Amniotic epithelial cell (primary cell): ENCODE measurements at regions not wholly inside any gene's neighbourhood (a gene's known extent, or its start where the extent isn't known, plus 50 kb on each side); places are given as distances from the start of the nearest gene placed in this dataset.

Experiments
- DNase-seq: peaks from one replicate; pipeline ENCODE4 v3.0.0-alpha.2; 2010; ENCODE audit warnings: low read depth

- DNase-seq = no peak
Observed at GRCh38 chr11:70501051-70501901, 102.9 kb downstream of the CTTN start.

- DNase-seq = no peak
Observed at GRCh38 chr11:70501933-70502540, 103.7 kb downstream of the CTTN start.

DNA sequence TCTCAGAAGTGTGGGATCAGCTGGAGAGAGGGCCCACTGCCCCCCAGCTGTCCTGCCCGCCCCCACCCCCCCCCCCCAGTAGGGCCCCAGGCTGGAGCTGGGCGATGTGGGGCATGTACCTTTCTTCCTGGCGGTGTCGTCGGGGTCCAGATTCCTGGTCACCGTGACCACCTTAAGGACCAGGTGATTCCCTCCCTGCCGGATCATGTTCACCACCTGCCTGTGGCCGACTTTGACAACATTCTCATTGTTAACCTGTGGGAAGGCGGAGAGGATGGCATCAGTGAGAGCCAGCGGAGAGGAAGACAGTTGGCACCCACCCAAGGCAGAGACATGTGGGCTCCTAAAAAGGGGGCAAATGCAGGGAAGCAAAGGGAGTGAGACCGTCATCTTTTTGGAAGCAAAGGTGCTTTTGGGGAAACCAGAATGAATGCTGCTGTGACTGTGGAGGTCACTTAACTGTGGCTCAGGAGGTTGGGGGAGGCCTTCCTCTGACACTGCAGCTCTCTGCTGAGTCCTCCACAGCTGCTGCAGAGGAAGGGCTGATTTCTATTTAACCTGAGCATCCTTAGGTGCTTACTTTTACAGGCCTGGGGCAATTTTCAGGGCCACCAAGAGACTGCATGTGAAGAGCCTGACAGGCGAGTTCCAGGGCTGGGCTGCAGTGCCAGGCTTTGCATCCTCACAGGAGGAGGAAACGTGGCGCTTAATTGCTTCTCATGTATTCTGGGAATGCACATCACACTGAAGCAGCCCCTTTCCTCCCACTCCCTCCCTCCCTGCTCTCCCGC is 104.5 kb downstream of the CTTN start:
- DNase-seq = no peak

- DNase-seq = no peak
Observed at GRCh38 chr11:70503468-70504221, 105.3 kb downstream of the CTTN start.

DNA sequence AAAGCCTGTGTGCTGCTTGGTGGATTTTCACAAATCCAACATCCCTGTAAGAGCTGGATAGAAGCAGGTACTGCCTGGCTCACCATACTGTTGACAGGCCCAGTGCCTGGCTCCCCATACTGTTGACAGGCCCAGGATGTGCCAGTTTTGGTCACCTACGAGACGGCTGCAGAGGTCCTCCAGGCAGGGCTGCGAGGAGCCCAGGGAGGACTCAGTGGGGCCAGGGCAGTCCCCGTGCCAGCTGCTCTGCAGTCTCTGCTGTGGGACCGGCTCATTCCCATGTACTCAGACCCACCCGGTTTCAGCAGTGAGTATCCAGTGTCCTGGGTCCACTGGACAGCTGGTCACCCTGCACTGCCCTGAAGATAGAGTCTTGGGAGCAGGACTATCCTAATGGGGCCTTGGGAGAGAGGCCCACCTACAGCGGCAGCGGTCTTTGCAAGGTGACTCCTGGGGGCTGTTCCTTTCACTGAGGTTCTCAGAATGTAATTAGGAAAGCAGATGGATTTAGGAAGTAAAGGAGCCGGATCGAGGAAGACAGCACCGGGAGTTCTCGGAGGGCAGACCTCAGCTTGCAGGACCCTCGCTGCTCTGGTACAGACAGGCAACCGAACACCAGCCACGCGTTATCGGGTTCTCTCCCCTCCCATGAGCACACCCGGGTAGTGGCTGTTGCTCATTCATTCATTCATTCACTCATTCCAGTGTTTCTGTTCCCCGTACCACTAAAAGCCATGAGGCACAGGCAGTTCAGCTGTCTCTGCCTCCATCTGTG is 106.1 kb downstream of the CTTN start:
- DNase-seq = no peak

DNA sequence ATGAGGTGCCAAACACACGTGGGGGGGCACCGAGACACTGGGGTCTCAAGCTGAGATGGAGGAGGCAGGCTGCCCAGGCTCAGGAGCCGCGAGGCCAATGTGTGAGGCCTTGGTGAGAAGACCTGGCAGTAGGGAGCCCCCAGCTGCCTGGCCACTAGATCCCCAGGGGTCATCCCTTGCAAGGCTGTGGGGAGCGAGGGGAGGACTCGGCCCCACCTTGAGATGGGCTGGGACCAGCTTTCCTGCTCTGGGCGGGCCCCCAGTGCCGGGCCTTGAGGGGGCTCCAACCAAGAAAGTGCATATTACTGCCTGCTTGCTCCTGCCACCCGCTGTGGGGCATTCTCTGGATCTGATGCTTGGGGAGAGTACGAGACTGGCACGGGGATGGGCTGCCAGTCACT is 107.0 kb downstream of the CTTN start:
- no peak for DNase-seq

DNA sequence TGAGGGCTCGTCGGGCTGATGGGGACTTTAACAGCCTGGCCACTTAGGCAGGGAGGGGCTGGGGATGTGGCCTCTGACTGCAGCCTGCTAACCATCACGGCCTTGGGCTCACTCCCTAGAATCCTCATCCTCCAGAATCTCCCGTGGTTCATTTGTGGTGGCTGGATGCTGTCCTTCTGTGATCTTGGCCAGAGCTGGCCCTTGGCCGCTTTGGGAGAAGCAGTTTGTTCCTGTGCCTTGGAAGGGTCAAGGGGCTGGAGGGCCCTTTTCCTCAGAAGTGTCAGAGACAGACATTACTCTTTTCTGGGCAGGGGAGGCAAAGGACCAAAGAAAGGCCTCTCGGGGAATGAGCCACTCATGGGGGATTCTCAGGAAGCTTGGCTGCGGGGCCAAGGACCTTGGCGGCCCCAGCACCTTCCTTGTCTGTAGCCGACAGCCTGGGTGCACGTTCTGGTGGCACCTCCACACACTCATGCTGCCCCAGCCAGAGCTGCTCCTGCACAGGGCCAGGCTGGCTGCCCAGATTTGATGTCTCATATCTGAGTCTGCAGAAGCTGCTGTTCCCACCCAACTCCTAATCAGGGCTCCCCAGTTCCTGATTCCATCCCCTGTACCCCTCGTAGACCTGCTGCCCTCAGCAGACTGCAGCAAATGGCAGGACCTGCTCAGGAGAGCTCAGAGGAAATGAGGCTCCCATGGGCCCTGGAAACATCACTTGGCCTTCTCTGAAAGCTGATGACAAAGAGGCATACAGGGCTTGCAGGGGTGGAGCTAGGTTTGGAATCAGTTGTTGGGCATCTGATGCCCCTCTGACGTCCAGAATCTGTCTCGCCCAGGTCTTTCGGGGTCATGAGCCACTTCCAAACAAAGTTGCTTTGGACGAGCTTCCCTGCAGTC is 107.7 kb downstream of the CTTN start:
- DNase-seq = no peak

GRCh38 chr11:70506658-70506970 is 108.3 kb downstream of the CTTN start:
- no peak for DNase-seq

GRCh38 chr11:70506986-70507385 is 108.7 kb downstream of the CTTN start:
- no peak for DNase-seq

GRCh38 chr11:70507466-70508230 is 109.3 kb downstream of the CTTN start:
- no peak for DNase-seq

DNA sequence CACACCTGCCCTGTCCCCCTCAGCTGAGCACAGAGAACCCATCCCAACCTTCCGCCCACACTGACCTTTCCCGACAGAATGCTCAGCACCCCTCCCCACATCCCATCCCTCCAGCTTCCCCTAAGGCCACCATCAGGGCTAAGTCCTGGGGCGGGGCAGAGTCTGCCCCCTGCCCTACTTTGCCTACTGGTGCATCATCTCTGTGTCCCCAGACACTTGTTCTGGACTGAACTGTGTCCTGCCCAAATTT is 109.8 kb downstream of the CTTN start:
- DNase-seq = no peak

GRCh38 chr11:70509476-70509875 is 111.1 kb downstream of the CTTN start:
- DNase-seq = no peak

- no peak for DNase-seq
Observed at GRCh38 chr11:70510106-70510505, 111.8 kb downstream of the CTTN start.

DNA sequence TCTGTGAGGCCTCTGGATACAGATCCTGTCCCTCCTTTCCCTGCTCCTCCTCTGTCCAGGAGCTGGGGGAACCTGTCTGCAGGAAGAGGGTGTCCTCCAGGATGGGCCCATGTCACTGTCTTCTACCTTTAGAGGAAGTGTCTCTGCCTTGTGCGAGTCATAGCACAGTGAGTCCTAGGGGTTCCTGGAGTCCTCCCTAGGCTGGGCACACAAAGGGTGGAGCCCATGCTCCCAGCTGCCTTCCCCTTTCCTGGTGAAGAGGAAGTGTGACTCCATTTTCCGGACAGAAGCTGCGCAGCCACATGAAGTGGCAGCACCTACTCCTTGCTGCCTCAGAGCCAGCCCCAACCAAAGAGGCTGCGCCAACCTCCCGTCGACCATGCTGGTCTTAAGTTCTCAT is 112.2 kb downstream of the CTTN start:
- DNase-seq = no peak

GRCh38 chr11:70511345-70511744 is 113.0 kb downstream of the CTTN start:
- no peak for DNase-seq

DNA sequence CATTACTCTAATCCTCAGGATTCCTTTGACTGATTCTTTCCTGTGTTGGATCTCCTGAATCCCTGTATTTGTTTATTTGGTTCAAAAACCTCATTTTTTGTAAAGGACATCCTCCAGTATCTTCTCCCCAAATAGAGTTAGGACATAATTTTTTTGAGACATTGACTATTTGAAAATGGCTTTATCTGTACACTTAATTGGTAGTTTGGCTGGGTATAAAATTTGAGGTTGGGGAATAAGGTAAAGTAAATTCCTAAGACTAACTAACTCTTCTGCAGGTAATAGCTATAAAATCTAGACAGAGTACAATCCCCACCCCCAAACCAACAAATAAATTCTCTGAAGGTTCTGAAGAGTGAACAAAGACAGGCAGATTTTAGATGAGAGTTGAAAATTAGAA is 114.4 kb downstream of the CTTN start:
- no peak for DNase-seq

DNA sequence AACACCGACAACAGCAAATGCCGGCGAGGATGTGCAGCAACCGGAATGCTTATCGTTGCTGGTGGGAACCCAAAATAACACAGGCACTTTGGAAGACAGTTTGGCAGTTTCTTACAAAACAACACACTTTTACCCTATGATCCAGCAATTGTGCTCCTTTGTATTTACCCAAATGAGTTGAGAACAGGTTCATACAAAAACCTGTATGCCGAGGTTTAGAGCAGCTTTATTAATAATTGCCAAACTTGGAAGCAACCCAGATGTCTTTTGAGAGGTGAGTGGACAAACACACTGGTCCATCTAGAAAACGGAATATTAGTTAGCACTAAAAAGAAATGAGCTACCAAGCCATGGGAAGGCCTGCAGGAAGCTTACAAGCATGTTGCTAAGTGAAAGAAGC is 118.9 kb downstream of the CTTN start:
- DNase-seq = no peak

DNA sequence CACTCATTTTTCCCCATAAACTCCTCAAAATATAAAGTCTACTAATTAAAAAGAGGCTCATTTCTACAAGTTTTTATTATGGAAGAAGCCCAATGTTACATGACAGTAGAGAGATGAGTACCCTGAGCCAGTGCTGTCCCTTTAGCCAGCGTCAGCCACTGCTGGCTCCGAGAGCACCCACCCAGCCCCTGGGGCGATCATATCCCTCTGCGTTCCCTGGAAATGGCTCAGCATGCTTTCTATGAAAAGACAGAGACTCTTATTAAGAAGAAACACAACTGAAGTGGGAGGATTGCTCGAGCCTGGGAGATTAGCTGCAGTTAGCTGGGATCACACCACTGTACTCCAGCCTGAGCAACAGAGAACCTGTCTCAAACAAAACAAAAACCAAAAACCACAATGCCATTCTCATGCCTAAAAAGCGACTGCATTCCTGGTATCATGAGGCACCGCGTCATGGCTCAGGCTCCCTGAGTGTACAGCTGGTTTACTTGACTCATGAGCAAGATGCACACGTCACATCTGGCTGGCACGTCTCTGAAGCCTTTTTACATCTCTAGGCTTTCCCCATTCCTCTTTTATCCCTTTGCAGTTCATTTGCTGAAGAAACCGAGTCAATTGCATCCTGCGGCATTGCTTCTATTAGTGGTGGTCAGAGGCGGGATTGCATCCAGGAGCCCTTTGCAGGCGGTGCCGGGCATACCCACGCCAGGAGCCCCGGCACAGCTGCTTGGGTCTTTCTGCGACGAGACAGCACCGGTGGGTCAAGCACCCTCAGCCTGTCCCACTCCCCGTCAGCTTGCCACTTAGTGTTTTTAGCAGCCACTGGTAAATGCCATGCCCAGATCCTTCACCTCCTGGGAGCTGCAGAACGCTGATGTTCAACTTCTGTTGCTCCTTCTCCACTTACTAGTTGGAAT is 119.9 kb downstream of the CTTN start:
- DNase-seq = peak; percentile 22

DNA sequence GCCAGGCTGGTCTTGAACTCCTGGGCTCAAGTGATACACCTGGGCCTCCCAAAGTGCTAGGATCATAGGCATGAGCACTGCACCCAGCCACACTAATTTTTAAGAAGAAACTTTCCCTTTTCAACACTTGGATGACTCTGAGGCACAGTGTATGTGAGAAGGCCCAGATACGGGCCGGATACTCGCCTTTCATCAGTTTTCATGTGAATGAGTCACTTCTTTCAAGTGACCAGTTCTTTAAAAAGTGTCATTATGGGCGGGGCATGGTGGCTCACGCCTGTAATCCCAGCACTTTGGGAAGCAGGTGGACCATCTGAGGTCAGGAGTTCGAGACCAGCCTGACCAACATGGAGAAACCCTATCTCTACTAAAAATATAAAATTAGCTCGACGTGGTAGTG is 120.8 kb downstream of the CTTN start:
- no peak for DNase-seq
